GM06990 (cell line): ENCODE measurements at regions not wholly inside any gene's neighbourhood (a gene's known extent, or its start where the extent isn't known, plus 50 kb on each side); places are given as distances from the start of the nearest gene placed in this dataset.

ENCODE experiments used
- DNase-seq: peaks from one replicate; pipeline ENCODE4 v3.0.0-alpha.2; 2011; ENCODE audit not compliant: insufficient read length; ENCODE audit errors: extremely low read depth
- H3K27me3 ChIP-seq: replicated peaks from 2 replicates; pipeline ENCODE4 v1.6.0; 2011; ENCODE audit warnings: low read length; ENCODE audit not compliant: control insufficient read depth, insufficient read depth
- H3K36me3 ChIP-seq: 2 replicates; pipeline ENCODE4 v1.5.1; 2011; ENCODE audit warnings: low read length; ENCODE audit not compliant: control insufficient read depth, insufficient read depth
- H3K4me3 ChIP-seq: replicated peaks from 2 replicates; pipeline ENCODE4 v1.5.1; 2011; ENCODE audit warnings: low read depth, mild to moderate bottlenecking, control low read depth, low read length
- CTCF ChIP-seq: IDR thresholded peaks from 2 replicates; pipeline ENCODE4 v1.5.1; 2011; ENCODE audit warnings: low read length, control low read depth, mild to moderate bottlenecking, inconsistent platforms; ENCODE audit not compliant: insufficient read depth, poor library complexity, severe bottlenecking

- no peak for TF ChIP-seq CTCF
- no peak for DNase-seq
- no peak overlapping the region for H3K4me3 ChIP-seq
Measured at GRCh38 chr12:28811457-28811856, 337.6 kb upstream of the FAR2 start.

DNA sequence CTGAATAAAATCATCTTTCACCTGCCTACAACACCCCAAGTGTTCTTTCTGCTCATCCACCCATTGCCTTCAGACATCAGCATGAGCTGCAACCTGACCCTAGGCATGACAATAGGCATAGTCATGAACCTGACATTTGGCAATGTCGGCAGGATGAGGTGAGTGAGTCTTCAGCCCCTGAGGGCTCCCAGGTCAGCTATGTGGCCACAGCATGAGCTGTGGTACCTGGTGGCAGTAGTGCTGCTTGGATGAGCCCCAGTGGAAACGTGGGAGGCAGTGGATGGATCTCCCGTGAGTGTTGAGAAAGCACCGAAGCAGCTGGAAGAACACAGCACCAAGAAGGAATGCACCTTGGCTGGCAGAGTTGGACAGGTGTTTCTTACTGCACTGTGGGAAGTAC lies 334.8 kb upstream of the FAR2 start:
- no peaks in the 10 kb centered on the region for H3K36me3 ChIP-seq
- DNase-seq, result no peak
- H3K27me3 ChIP-seq, result no peaks in the 10 kb centered on the region
- TF ChIP-seq CTCF, result no peak
- no peak overlapping the region for H3K4me3 ChIP-seq

More at GRCh38 chr12:28811457-28811856, 337.6 kb upstream of the FAR2 start:
- Histone ChIP-seq H3K27me3 (no peaks in the 10 kb centered on the region), H3K36me3 (no peaks in the 10 kb centered on the region)

DNA sequence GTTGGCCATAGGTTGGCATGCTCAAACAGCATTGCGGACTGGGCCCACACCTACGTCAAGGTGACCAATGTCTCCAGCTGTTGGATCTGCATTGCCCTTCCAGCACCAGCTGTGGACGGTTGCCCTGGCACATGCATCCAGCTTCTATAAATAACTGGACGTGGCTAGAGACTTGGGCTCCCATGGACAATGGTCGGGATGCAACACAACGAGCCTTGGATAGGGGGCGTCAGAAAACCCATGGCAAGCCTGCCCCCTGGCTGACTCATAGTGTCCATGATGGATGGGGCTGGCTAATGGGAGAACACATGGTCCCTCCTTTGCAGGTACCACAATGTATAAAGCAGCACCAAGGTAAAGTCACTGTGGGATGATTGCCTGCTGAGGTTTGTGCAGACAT lies 331.6 kb upstream of the FAR2 start:
- Histone ChIP-seq H3K27me3 (no peaks in the 10 kb centered on the region), H3K36me3 (no peaks in the 10 kb centered on the region), H3K4me3 (no peak overlapping the region)
- no peak for DNase-seq
- no peak for TF ChIP-seq CTCF

DNA sequence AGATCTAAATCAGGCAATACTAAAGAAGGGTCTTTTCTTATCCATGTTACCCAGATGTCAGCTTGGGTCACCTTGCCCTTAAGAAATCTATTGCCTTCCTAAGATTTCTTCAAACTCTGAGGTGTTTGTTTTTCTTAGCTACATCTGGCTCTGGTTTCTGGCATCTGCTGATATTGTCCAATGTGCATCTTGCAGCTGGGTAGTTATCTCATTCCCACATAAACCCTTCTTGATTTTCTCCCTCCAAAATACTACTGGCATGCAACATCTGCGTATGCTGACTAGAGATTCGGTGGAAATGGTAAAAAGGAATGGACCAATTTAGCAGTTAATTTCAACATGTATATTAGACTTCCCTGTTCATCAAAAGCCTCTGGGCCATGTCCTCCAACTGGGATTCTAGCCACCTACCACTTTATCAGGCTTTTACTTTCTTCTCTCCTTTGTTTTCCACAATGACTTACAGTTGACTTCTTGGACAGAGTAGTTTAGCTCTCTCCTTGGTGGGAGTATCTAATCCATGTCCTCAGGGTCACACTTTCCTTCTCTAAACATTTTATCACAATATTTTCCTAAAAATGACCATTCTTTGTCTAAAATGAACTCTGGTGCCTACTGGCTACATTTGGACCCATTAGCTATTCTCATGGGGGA lies 324.8 kb upstream of the FAR2 start:
- Histone ChIP-seq H3K36me3 (no peaks in the 10 kb centered on the region), H3K27me3 (no peaks in the 10 kb centered on the region), H3K4me3 (no peak overlapping the region)
- TF ChIP-seq CTCF, result no peak
- DNase-seq, result no peak

DNA sequence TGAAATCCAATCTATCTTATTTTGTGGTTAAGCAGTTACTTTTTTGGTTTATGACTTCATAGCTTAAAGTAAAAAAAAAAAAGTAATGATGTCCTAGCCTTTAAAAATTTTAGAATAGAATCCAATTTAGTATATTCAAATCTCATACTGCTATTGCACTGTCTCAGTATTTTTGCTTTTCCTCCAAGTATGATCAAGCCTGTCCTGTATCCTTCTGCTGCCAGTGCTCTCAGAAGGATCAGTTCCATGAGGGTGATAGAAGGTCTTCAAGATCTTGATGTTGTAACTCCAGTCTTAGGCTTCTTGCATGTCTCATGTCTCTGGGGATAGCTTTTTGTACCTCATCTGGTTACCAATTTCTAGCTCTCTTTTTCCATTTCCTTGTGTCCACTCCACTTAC lies 324.2 kb upstream of the FAR2 start:
- DNase-seq, result no peak

More for the DNA sequence above, 324.2 kb upstream of the FAR2 start:
- H3K4me3 ChIP-seq, result no peak overlapping the region
- no peak for TF ChIP-seq CTCF
- H3K27me3 ChIP-seq, result no peaks in the 10 kb centered on the region
- no peaks in the 10 kb centered on the region for H3K36me3 ChIP-seq
